ENCODE measurements at regions not wholly inside any gene's neighbourhood (a gene's known extent, or its start where the extent isn't known, plus 50 kb on each side); places are given as distances from the start of the nearest gene placed in this dataset.
"Not testable (repeated sequence)": the region's sequence is repeated elsewhere in the genome, so short reads cannot be mapped to it uniquely, and the experiment has no call there.

- no peak for DNase-seq (ENCODE audit: low read depth)
Measured at GRCh38 chr2:64915510-64915900, 73.7 kb upstream of the SLC1A4 start.

- no peak for DNase-seq (ENCODE audit: low read depth)
Measured at GRCh38 chr2:64918220-64918886, 70.8 kb upstream of the SLC1A4 start.

- DNase-seq (ENCODE audit: low read depth): no peak
Measured at GRCh38 chr2:64919261-64919660, 69.9 kb upstream of the SLC1A4 start.

- no peak for DNase-seq (ENCODE audit: low read depth)
Measured at GRCh38 chr2:64922482-64923384, 66.5 kb upstream of the SLC1A4 start.

- no peak for DNase-seq (ENCODE audit: low read depth)
Measured at GRCh38 chr2:64923385-64923710, 65.9 kb upstream of the SLC1A4 start.

- no peak for DNase-seq (ENCODE audit: low read depth)
Measured at GRCh38 chr2:64924170-64924934, 64.8 kb upstream of the SLC1A4 start.

GRCh38 chr2:64925930-64926722 lies 63.1 kb upstream of the SLC1A4 start:
- not testable (repeated sequence) for DNase-seq (ENCODE audit: low read depth)

- DNase-seq (ENCODE audit: low read depth): no peak
Measured at GRCh38 chr2:64928813-64929212, 60.4 kb upstream of the SLC1A4 start.

- DNase-seq (ENCODE audit: low read depth): no peak
Measured at GRCh38 chr2:64929333-64929732, 59.9 kb upstream of the SLC1A4 start.

GRCh38 chr2:64930258-64930671 lies 58.9 kb upstream of the SLC1A4 start:
- no peak for DNase-seq (ENCODE audit: low read depth)

- no peak for DNase-seq (ENCODE audit: low read depth)
Measured at GRCh38 chr2:64931246-64932115, 57.7 kb upstream of the SLC1A4 start.

GRCh38 chr2:64932116-64932370 lies 57.2 kb upstream of the SLC1A4 start:
- DNase-seq (ENCODE audit: low read depth): no peak

GRCh38 chr2:64932371-64933216 lies 56.6 kb upstream of the SLC1A4 start:
- no peak for DNase-seq (ENCODE audit: low read depth)

GRCh38 chr2:64934530-64934929 lies 54.7 kb upstream of the SLC1A4 start:
- DNase-seq (ENCODE audit: low read depth): no peak

- DNase-seq (ENCODE audit: low read depth): no peak
Measured at GRCh38 chr2:64936809-64937208, 52.4 kb upstream of the SLC1A4 start.

GRCh38 chr2:64937314-64937686 lies 51.9 kb upstream of the SLC1A4 start:
- DNase-seq (ENCODE audit: low read depth): not testable (repeated sequence)

- DNase-seq (ENCODE audit: low read depth): no peak
Measured at GRCh38 chr2:64937687-64938491, 51.3 kb upstream of the SLC1A4 start.

GRCh38 chr2:64938607-64939285 lies 50.5 kb upstream of the SLC1A4 start:
- no peak for DNase-seq (ENCODE audit: low read depth)
